Bone marrow (tissue), 2 donors: ENCODE measurements at regions not wholly inside any gene's neighbourhood (a gene's known extent, or its start where the extent isn't known, plus 50 kb on each side); places are given as distances from the start of the nearest gene placed in this dataset.

ENCODE experiments used
- DNase-seq, 2 donors: peaks; one replicate each; lab custom pipeline; 2025; lab: John Stamatoyannopoulos, UW

- no peak for DNase-seq
These were observed 73.5 kb downstream of the GLI2 start for GRCh38 chr2:120809151-120809550.

- DNase-seq, result no peak
These were observed 74.2 kb downstream of the GLI2 start for GRCh38 chr2:120809609-120810440.

- DNase-seq, result no peak
These were observed 75.0 kb downstream of the GLI2 start for GRCh38 chr2:120810639-120811038.

- DNase-seq, result no peak
These were observed 77.2 kb downstream of the GLI2 start for GRCh38 chr2:120812866-120813265.

GRCh38 chr2:120814352-120814751 is 78.7 kb downstream of the GLI2 start:
- no peak for DNase-seq

- DNase-seq, result no peak
These were observed 79.6 kb downstream of the GLI2 start for GRCh38 chr2:120815292-120815691.

GRCh38 chr2:120817136-120817955 is 81.7 kb downstream of the GLI2 start:
- DNase-seq, result no peak

- DNase-seq, result no peak
These were observed 82.3 kb downstream of the GLI2 start for GRCh38 chr2:120817956-120818325.

- DNase-seq, result no peak
These were observed 82.8 kb downstream of the GLI2 start for GRCh38 chr2:120818441-120818920.

- no peak for DNase-seq
These were observed 84.1 kb downstream of the GLI2 start for GRCh38 chr2:120819720-120820210.

GRCh38 chr2:120820263-120820952 is 84.7 kb downstream of the GLI2 start:
- DNase-seq, result no peak

- DNase-seq, result no peak
These were observed 85.2 kb downstream of the GLI2 start for GRCh38 chr2:120820953-120821279.

- no peak for DNase-seq
These were observed 85.9 kb downstream of the GLI2 start for GRCh38 chr2:120821446-120822160.

GRCh38 chr2:120822933-120823332 is 87.3 kb downstream of the GLI2 start:
- DNase-seq, result no peak

- no peak for DNase-seq
These were observed 87.9 kb downstream of the GLI2 start for GRCh38 chr2:120823551-120823950.

- DNase-seq, result no peak
These were observed 88.6 kb downstream of the GLI2 start for GRCh38 chr2:120824246-120824645.

GRCh38 chr2:120825370-120826259 is 89.9 kb downstream of the GLI2 start:
- no peak for DNase-seq

- no peak for DNase-seq
These were observed 90.6 kb downstream of the GLI2 start for GRCh38 chr2:120826260-120826648.

- no peak for DNase-seq
These were observed 91.2 kb downstream of the GLI2 start for GRCh38 chr2:120826716-120827410.

- DNase-seq, result no peak
These were observed 92.4 kb downstream of the GLI2 start for GRCh38 chr2:120828066-120828465.
